NCI-H748 (cell line): ENCODE measurements at regions not wholly inside any gene's neighbourhood (a gene's known extent, or its start where the extent isn't known, plus 50 kb on each side); places are given as distances from the start of the nearest gene placed in this dataset.

Experiments
- DNase-seq: peaks from one replicate; lab custom pipeline; 2025; ENCODE audit not compliant: unreplicated experiment; lab: John Stamatoyannopoulos, UW

GRCh38 chr2:144695657-144696056, 175.7 kb upstream of the ZEB2 start:
- DNase-seq, result no peak

GRCh38 chr2:144694456-144694855, 174.5 kb upstream of the ZEB2 start:
- peak; percentile 79 for DNase-seq

GRCh38 chr2:144693179-144693578, 173.3 kb upstream of the ZEB2 start:
- DNase-seq, result no peak

- no peak for DNase-seq
These were observed 172.7 kb upstream of the ZEB2 start for GRCh38 chr2:144692661-144693060.

- DNase-seq, result no peak
These were observed 170.9 kb upstream of the ZEB2 start for GRCh38 chr2:144690771-144691170.

- DNase-seq, result no peak
These were observed 166.7 kb upstream of the ZEB2 start for GRCh38 chr2:144686518-144687215.

GRCh38 chr2:144683966-144684365, 164.0 kb upstream of the ZEB2 start:
- DNase-seq, result no peak

- no peak for DNase-seq
These were observed 163.3 kb upstream of the ZEB2 start for GRCh38 chr2:144683107-144683753.

- DNase-seq, result peak; percentile 37
These were observed 162.3 kb upstream of the ZEB2 start for GRCh38 chr2:144682248-144682647.

GRCh38 chr2:144681389-144681788, 161.5 kb upstream of the ZEB2 start:
- peak; percentile 57 for DNase-seq

- peak; percentile 93 for DNase-seq
These were observed 160.0 kb upstream of the ZEB2 start for GRCh38 chr2:144679942-144680341.

GRCh38 chr2:144678736-144679135, 158.8 kb upstream of the ZEB2 start:
- DNase-seq, result peak; percentile 72

GRCh38 chr2:144675731-144676130, 155.8 kb upstream of the ZEB2 start:
- no peak for DNase-seq

- no peak for DNase-seq
These were observed 155.4 kb upstream of the ZEB2 start for GRCh38 chr2:144675331-144675730.

- DNase-seq, result no peak
These were observed 154.2 kb upstream of the ZEB2 start for GRCh38 chr2:144674071-144674470.

GRCh38 chr2:144673456-144673855, 153.5 kb upstream of the ZEB2 start:
- no peak for DNase-seq

- DNase-seq, result no peak
These were observed 152.0 kb upstream of the ZEB2 start for GRCh38 chr2:144671695-144672455.

- no peak for DNase-seq
These were observed 150.8 kb upstream of the ZEB2 start for GRCh38 chr2:144670738-144671137.

GRCh38 chr2:144670080-144670479, 150.2 kb upstream of the ZEB2 start:
- DNase-seq, result no peak

GRCh38 chr2:144669196-144669987, 149.5 kb upstream of the ZEB2 start:
- no peak for DNase-seq

- DNase-seq, result no peak
These were observed 148.7 kb upstream of the ZEB2 start for GRCh38 chr2:144668493-144669110.
